PC-3 (cell line): ENCODE measurements at regions not wholly inside any gene's neighbourhood (a gene's known extent, or its start where the extent isn't known, plus 50 kb on each side); places are given as distances from the start of the nearest gene placed in this dataset.

Experiments used
- ATAC-seq: fragments of 200-7000 bp; cut with Tn5 transposase; 2 replicates; pipeline ENCODE4 v1.9.1; 2020; ENCODE audit warnings: mild to moderate bottlenecking, moderate library complexity
- BruUV-seq: library from RNA; stranded (reverse); fragments of 400-500 nt; replicated peaks from 2 replicates; lab custom pipeline; 2021; lab: Mats Ljungman, UMichigan
- CTCF ChIA-PET: fragments of 300-600 bp; sonication (Branson Sonifier 250); formaldehyde crosslinking; loops from one replicate; lab custom pipeline; 2022; ENCODE audit warnings: antibody characterized with exemption; lab: Charles Lee
- POLR2A ChIA-PET: fragments of 300-600 bp; sonication (Branson Sonifier 250); formaldehyde crosslinking; loops from one replicate; lab custom pipeline; 2022; ENCODE audit warnings: antibody characterized with exemption; ENCODE audit not compliant: unreplicated experiment; lab: Charles Lee
- DNase-seq: peaks from one replicate; pipeline ENCODE4 v3.0.0-alpha.2; 2015
- H2AFZ ChIP-seq: fragments of 300-600 bp; sonication (generic); 2 replicates; pipeline ENCODE4 v1.6.0; 2016; ENCODE audit warnings: antibody characterized with exemption, low read length
- H3F3A ChIP-seq: fragments of 300-600 bp; sonication (generic); one replicate; pipeline ENCODE4 v1.6.0; 2017; ENCODE audit warnings: antibody characterized with exemption, low read length, control low read depth, mild to moderate bottlenecking; ENCODE audit not compliant: unreplicated experiment
- H3K27ac ChIP-seq: fragments of 300-600 bp; sonication (generic); 2 replicates; pipeline ENCODE4 v1.5.1; 2016; ENCODE audit warnings: mild to moderate bottlenecking, low read length
- H3K27me3 ChIP-seq: fragments of 300-600 bp; sonication (generic); 2 replicates; pipeline ENCODE4 v1.6.1; 2016; ENCODE audit warnings: low read length, mixed read lengths
- H3K36me3 ChIP-seq: fragments of 300-600 bp; sonication (generic); 2 replicates; pipeline ENCODE4 v1.6.1; 2016; ENCODE audit warnings: low read depth, mixed run types, low read length, mixed read lengths
- H3K4me1 ChIP-seq: fragments of 300-600 bp; sonication (generic); 2 replicates; pipeline ENCODE4 v1.5.1; 2016; ENCODE audit warnings: low read length; ENCODE audit not compliant: insufficient read depth
- H3K4me2 ChIP-seq: fragments of 300-600 bp; sonication (generic); 2 replicates; pipeline ENCODE4 v1.6.0; 2016; ENCODE audit warnings: low read length
- H3K4me3 ChIP-seq: fragments of 300-600 bp; sonication (generic); 2 replicates; pipeline ENCODE4 v1.5.1; 2016; ENCODE audit warnings: mild to moderate bottlenecking, low read length, mixed read lengths
- H3K79me2 ChIP-seq: fragments of 300-600 bp; sonication (generic); 2 replicates; pipeline ENCODE4 v1.6.1; 2017; ENCODE audit warnings: low read length, mixed read lengths
- H3K9ac ChIP-seq: fragments of 300-600 bp; sonication (generic); 2 replicates; pipeline ENCODE4 v1.6.0; 2016; ENCODE audit warnings: mild to moderate bottlenecking, low read length
- H3K9me2 ChIP-seq: fragments of 300-600 bp; sonication (generic); replicated peaks from 2 replicates; pipeline ENCODE4 v1.6.1; 2016; ENCODE audit warnings: mixed run types, low read length, mixed read lengths
- H3K9me3 ChIP-seq: fragments of 300-600 bp; sonication (generic); 2 replicates; pipeline ENCODE4 v1.6.1; 2016; ENCODE audit warnings: low read length, mixed read lengths
- H4K20me1 ChIP-seq: fragments of 300-600 bp; sonication (generic); 2 replicates; pipeline ENCODE4 v1.6.1; 2016; ENCODE audit warnings: low read length, mixed read lengths
- CTCF ChIP-seq: fragments of 300-600 bp; sonication (generic); conservative IDR thresholded peaks from 2 replicates; pipeline ENCODE4 v1.5.1; 2017; ENCODE audit warnings: antibody characterized with exemption, low read depth, mild to moderate bottlenecking, low read length
- EZH2 ChIP-seq: fragments of 300-600 bp; sonication (generic); IDR thresholded peaks from one replicate; pipeline ENCODE4 v1.6.1; 2017; ENCODE audit warnings: antibody characterized with exemption, mild to moderate bottlenecking, low read length; ENCODE audit not compliant: unreplicated experiment
- EZH2phosphoT487 ChIP-seq: fragments of 300-600 bp; sonication (generic); IDR thresholded peaks from 2 replicates; pipeline ENCODE4 v1.6.1; 2018; ENCODE audit warnings: mild to moderate bottlenecking, antibody characterized with exemption, low read length, borderline replicate concordance
- intact Hi-C: fragments of 100-400 bp; cut with micrococcal nuclease; formaldehyde crosslinking; loops from 2 replicates; pipeline ENCODE4 v1.9.0; 2023

DNA sequence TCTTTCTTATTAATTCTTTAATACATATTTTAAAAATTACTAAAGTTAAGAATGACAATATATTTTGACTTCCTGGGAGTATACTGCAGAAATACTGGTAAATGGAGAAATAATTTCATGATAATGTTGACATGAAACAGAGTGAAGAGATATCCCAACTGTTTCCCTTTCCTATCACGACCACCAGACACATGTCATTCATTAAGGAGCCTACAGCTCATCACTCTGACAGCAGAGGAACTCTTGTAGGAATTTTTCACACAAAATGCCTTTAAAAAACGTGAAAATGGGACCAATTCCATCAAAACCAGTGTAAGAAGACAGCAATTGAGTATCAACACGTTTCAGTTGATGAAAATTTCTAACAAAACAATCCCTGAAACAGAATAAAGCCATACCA is 172.9 kb upstream of the CPHXL start:
- no peak overlapping the region for H3K9ac ChIP-seq
- no peaks in the 10 kb centered on the region for H3K4me1 ChIP-seq
- H3K27ac ChIP-seq: no peak overlapping the region
- CTCF ChIA-PET: no interaction called here
- no peaks in the 10 kb centered on the region for H3F3A ChIP-seq
- no peaks in the 10 kb centered on the region for H3K36me3 ChIP-seq
- H4K20me1 ChIP-seq: no peaks in the 10 kb centered on the region
- ATAC-seq (no peak), DNase-seq (no peak)
- intact Hi-C loops: no loop called here
- H3K9me3 ChIP-seq: no peaks in the 10 kb centered on the region
- no peaks in the 10 kb centered on the region for H3K79me2 ChIP-seq
- no peak overlapping the region for H3K4me2 ChIP-seq
- POLR2A ChIA-PET: no interaction called here
- H3K9me2 ChIP-seq: no peaks in the 10 kb centered on the region
- TF ChIP-seq CTCF: no peak
- no peak for TF ChIP-seq EZH2phosphoT487
- TF ChIP-seq EZH2: no peak
- no peak overlapping the region for H2AFZ ChIP-seq
- H3K27me3 ChIP-seq: peaks cover 25% of the 10 kb centered on the region; the same call in 1 of the 2 replicates
- BruUV-seq: no TSS peak
- H3K4me3 ChIP-seq: no peak overlapping the region

DNA sequence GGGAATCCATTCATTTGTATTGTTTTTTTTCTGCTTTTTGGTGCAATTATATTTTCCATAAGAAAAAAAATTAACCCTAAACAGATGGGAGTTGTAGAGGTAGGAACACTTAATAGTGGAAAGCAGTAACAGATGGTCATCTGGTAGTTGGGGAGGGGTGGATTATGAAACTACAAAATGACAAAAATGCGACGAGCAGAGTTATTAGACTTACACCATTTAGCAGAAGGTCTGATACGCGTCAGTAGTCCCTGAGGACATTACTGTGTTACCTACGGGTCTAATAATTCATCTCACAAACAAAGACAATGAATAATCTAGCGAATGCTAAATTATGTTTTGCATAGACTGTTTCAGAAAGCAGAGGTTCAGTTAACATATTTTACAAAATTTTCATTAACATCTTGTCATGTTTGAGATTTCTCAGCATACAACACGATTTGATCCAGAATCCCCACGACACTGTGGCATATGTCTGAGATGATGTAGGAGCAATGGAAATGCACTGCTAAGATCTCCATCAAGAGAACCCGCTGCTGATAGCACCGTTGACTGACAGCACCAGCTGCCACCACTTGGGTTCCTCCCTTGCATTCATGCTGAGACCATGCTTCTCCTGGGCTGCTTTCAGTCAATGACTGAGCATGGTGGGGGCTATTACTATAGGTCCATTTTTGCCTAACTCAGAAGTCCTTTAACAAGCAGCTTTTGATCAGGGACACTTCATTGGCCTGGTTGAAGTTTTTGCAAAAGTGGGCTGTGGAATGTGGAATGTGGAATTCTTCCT is 182.2 kb upstream of the CPHXL start:
- ATAC-seq: no peak
- Histone ChIP-seq H3K4me1 (no peaks in the 10 kb centered on the region), H3K9me2 (no peaks in the 10 kb centered on the region)

More for the DNA sequence above, 182.2 kb upstream of the CPHXL start:
- Histone ChIP-seq H3K4me2 (no peak overlapping the region), H3K9ac (no peak overlapping the region), H3K9me3 (no peaks in the 10 kb centered on the region), H3K4me3 (no peak overlapping the region), H3F3A (no peaks in the 10 kb centered on the region), H2AFZ (no peak overlapping the region), H3K27ac (no peak overlapping the region), H3K27me3 (peaks cover 33% of the 10 kb centered on the region), H3K36me3 (no peaks in the 10 kb centered on the region), H3K79me2 (no peaks in the 10 kb centered on the region), H4K20me1 (no peaks in the 10 kb centered on the region)
- CTCF ChIA-PET: no interaction called here
- no peak for DNase-seq
- no peak for TF ChIP-seq CTCF
- no peak for TF ChIP-seq EZH2
- TF ChIP-seq EZH2phosphoT487: no peak
- no TSS peak for BruUV-seq
- intact Hi-C loops: no loop called here
- POLR2A ChIA-PET: no interaction called here
